HG02763 (cell line): ENCODE measurements at regions not wholly inside any gene's neighbourhood (a gene's known extent, or its start where the extent isn't known, plus 50 kb on each side); places are given as distances from the start of the nearest gene placed in this dataset.
A peak's percentile ranks its signal among the peaks of the same experiment; 100 is the strongest.

Experiments used
- ATAC-seq: cut with Tn5 transposase; IDR thresholded peaks from one replicate; pipeline ENCODE4 v1.9.1; 2021; ENCODE audit warnings: mild to moderate bottlenecking, moderate library complexity; ENCODE audit not compliant: unreplicated experiment

- ATAC-seq: no peak
Observed at GRCh38 chr4:85381968-85382367, 93.0 kb upstream of the ARHGAP24 start.

GRCh38 chr4:85391071-85391470, 83.9 kb upstream of the ARHGAP24 start:
- ATAC-seq: no peak

- ATAC-seq: peak; percentile 81
Observed at GRCh38 chr4:85391589-85392410, 83.2 kb upstream of the ARHGAP24 start.

- peak; percentile 58 for ATAC-seq
Observed at GRCh38 chr4:85393201-85393600, 81.7 kb upstream of the ARHGAP24 start.

- no peak for ATAC-seq
Observed at GRCh38 chr4:85398276-85398675, 76.7 kb upstream of the ARHGAP24 start.

GRCh38 chr4:85399270-85399669, 75.7 kb upstream of the ARHGAP24 start:
- peak; percentile 70 for ATAC-seq

- ATAC-seq: no peak
Observed at GRCh38 chr4:85402371-85402770, 72.6 kb upstream of the ARHGAP24 start.

GRCh38 chr4:85406185-85406584, 68.8 kb upstream of the ARHGAP24 start:
- ATAC-seq: no peak

GRCh38 chr4:85407546-85407945, 67.4 kb upstream of the ARHGAP24 start:
- no peak for ATAC-seq

GRCh38 chr4:85408301-85408700, 66.6 kb upstream of the ARHGAP24 start:
- no peak for ATAC-seq

GRCh38 chr4:85409251-85409650, 65.7 kb upstream of the ARHGAP24 start:
- no peak for ATAC-seq

- ATAC-seq: no peak
Observed at GRCh38 chr4:85411386-85411785, 63.6 kb upstream of the ARHGAP24 start.

- ATAC-seq: no peak
Observed at GRCh38 chr4:85414972-85415371, 60.0 kb upstream of the ARHGAP24 start.

GRCh38 chr4:85416094-85416493, 58.9 kb upstream of the ARHGAP24 start:
- no peak for ATAC-seq

GRCh38 chr4:85419103-85419502, 55.8 kb upstream of the ARHGAP24 start:
- ATAC-seq: no peak

- ATAC-seq: peak; percentile 52
Observed at GRCh38 chr4:85420831-85421230, 54.1 kb upstream of the ARHGAP24 start.

GRCh38 chr4:85423431-85423830, 51.5 kb upstream of the ARHGAP24 start:
- no peak for ATAC-seq
